Esophagus muscularis mucosa (tissue), 3 donors: ENCODE measurements at regions not wholly inside any gene's neighbourhood (a gene's known extent, or its start where the extent isn't known, plus 50 kb on each side); places are given as distances from the start of the nearest gene placed in this dataset.

Experiments used
- POLR2A ChIP-seq: fragments of 450-650 bp; IDR thresholded peaks from one replicate; pipeline ENCODE4 v1.6.1; 2017; ENCODE audit warnings: antibody characterized with exemption, moderate library complexity, mild to moderate bottlenecking, low read depth
- POLR2AphosphoS5 ChIP-seq, 2 donors: sonication (generic); formaldehyde crosslinking; IDR thresholded peaks; one replicate each; pipeline ENCODE4 v1.6.1; 2017; ENCODE audit warnings: antibody characterized with exemption in 2 of 2
- TF ChIP-seq, protein P1 (sequence below), 3 experiments: fragments of 200-600 bp in 2 of 3; fragments of 450-650 bp in 1 of 3; sonication (generic) in 2 of 3; IDR thresholded peaks; one replicate each; pipeline ENCODE4 v1.5.1; 2017 to 2019; ENCODE audit warnings: antibody characterized with exemption in 3 of 3, mild to moderate bottlenecking in 2 of 3, moderate library complexity in 1 of 3

DNA sequence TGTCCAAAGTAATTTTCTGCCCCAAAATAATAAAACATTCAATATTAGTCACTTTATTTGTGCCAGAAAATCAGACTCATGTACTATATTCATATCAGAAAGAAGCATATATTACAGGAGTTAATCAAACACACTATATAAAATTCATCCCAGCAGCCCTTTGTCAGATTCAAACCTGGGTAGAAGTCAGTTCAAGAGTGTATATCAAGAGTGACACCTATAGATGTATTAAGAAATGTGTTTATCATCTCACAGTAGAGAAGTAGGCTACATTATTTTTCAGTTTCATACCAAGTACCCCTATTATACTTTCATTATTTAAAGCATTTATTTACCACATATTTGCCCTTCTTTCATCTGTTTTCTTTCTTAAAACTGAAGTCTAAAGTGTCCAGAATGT lies 193.2 kb upstream of the DDX18 start:
- TF ChIP-seq POLR2A: no peak
- TF ChIP-seq, protein P1, sequence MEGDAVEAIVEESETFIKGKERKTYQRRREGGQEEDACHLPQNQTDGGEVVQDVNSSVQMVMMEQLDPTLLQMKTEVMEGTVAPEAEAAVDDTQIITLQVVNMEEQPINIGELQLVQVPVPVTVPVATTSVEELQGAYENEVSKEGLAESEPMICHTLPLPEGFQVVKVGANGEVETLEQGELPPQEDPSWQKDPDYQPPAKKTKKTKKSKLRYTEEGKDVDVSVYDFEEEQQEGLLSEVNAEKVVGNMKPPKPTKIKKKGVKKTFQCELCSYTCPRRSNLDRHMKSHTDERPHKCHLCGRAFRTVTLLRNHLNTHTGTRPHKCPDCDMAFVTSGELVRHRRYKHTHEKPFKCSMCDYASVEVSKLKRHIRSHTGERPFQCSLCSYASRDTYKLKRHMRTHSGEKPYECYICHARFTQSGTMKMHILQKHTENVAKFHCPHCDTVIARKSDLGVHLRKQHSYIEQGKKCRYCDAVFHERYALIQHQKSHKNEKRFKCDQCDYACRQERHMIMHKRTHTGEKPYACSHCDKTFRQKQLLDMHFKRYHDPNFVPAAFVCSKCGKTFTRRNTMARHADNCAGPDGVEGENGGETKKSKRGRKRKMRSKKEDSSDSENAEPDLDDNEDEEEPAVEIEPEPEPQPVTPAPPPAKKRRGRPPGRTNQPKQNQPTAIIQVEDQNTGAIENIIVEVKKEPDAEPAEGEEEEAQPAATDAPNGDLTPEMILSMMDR (IDR thresholded peaks at IDR 0.05): no peak
- TF ChIP-seq POLR2AphosphoS5 (IDR thresholded peaks at IDR 0.05): no peak
